Activated naive CD4-positive, alpha-beta T cell treated with anti-CD3 and anti-CD28 coated beads, Interleukin-2, amount 50 U/mL, for 24 hours (primary cell): ENCODE measurements at regions not wholly inside any gene's neighbourhood (a gene's known extent, or its start where the extent isn't known, plus 50 kb on each side); places are given as distances from the start of the nearest gene placed in this dataset.

Source experiments
- H3K27ac Mint-ChIP-seq: one replicate; pipeline ENCODE4 v1.8.0; 2021; ENCODE audit warnings: mild to moderate bottlenecking, mixed read lengths
- H3K27me3 Mint-ChIP-seq: one replicate; pipeline ENCODE4 v1.8.0; 2021; ENCODE audit warnings: mixed read lengths
- H3K36me3 Mint-ChIP-seq: one replicate; pipeline ENCODE4 v1.8.0; 2021; ENCODE audit warnings: mixed read lengths
- H3K4me1 Mint-ChIP-seq: one replicate; pipeline ENCODE4 v1.8.0; 2021; ENCODE audit warnings: mixed read lengths
- H3K4me3 Mint-ChIP-seq: one replicate; pipeline ENCODE4 v1.8.0; 2021; ENCODE audit warnings: mild to moderate bottlenecking, mixed read lengths
- H3K9me3 Mint-ChIP-seq: one replicate; pipeline ENCODE4 v1.8.0; 2021; ENCODE audit warnings: mixed read lengths

GRCh38 chr19:28402701-28403290 is 810.2 kb downstream of the UQCRFS1 start:
- Mint-ChIP-seq H3K9me3 (peaks cover 10% of the 10 kb centered on the region), H3K4me3 (no peak overlapping the region), H3K36me3 (peaks cover 3% of the 10 kb centered on the region), H3K27me3 (no peaks in the 10 kb centered on the region), H3K4me1 (peaks cover 4% of the 10 kb centered on the region), H3K27ac (no peak overlapping the region)

DNA sequence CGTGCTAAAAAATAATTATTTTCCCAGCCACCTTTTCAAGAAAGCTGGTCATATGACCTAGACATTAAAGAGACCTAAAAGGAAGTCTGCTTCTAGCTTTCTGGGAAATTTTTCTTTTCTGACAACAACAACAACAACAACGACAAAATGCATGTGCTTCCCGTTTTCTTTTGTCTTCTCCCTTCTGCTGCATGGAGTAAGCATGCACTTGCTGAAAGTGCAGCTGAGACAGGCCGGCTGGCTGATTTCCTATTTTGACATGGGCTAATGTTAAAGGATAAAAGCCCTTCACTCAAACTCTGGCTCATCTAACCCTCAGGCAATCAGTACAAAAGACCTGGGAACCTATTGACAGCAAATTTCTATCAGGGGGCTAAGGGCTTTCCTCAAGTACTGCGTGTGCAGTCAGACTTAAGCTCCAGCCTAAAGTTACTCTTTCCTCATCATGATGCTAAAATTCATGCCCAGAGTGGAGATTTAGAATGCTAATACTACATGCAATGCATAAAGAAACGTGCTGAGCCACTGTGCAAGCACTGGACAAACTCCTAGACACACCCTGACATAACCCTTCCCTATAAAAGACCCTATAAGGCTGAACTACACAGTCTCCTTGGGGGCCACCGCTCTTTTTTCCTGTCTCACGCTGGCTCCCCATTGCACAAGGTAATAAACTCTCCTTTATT is 811.1 kb downstream of the UQCRFS1 start:
- Mint-ChIP-seq H3K4me1 (peaks cover 4% of the 10 kb centered on the region), H3K4me3 (no peak overlapping the region), H3K36me3 (peaks cover 3% of the 10 kb centered on the region), H3K27me3 (no peaks in the 10 kb centered on the region), H3K27ac (no peak overlapping the region), H3K9me3 (peaks cover 10% of the 10 kb centered on the region)

GRCh38 chr19:28400953-28401671 is 811.8 kb downstream of the UQCRFS1 start:
- Mint-ChIP-seq H3K4me1 (no peaks in the 10 kb centered on the region), H3K27ac (no peak overlapping the region), H3K36me3 (peaks cover 3% of the 10 kb centered on the region), H3K27me3 (no peaks in the 10 kb centered on the region), H3K9me3 (peaks cover 6% of the 10 kb centered on the region), H3K4me3 (no peak overlapping the region)

- Mint-ChIP-seq H3K27me3 (peaks cover under 1% of the 10 kb centered on the region), H3K9me3 (peaks cover 6% of the 10 kb centered on the region), H3K4me3 (peak overlapping the region; percentile 15), H3K36me3 (peaks cover 3% of the 10 kb centered on the region), H3K27ac (no peak overlapping the region), H3K4me1 (peaks cover 11% of the 10 kb centered on the region)
Observed at GRCh38 chr19:28399187-28399586, 813.8 kb downstream of the UQCRFS1 start.

GRCh38 chr19:28397800-28398199 is 815.2 kb downstream of the UQCRFS1 start:
- H3K27ac Mint-ChIP-seq = no peak overlapping the region
- H3K36me3 Mint-ChIP-seq = peaks cover 3% of the 10 kb centered on the region
- peaks cover 19% of the 10 kb centered on the region for H3K4me1 Mint-ChIP-seq
- peaks cover 6% of the 10 kb centered on the region for H3K9me3 Mint-ChIP-seq
- peaks cover 1% of the 10 kb centered on the region for H3K27me3 Mint-ChIP-seq
- H3K4me3 Mint-ChIP-seq = no peak overlapping the region

DNA sequence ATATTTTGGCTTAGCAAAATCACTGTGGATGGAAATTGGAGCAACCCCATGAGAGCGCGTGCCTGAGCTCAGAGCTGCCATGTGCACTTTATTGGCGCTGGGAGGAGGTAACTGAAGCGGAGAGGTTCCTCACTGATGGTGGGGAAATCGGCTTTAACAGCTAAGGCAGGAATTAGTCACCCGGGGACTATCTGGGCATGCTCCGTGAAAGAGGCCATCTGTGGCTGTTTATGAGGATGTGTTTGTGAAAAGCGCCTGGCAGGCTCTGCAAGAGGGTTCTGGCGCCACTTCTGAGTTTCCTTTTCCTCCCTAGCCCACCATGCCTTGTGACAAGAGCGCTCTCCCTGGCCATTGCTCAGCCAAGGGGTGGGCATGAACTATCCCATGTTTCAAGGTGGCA is 815.6 kb downstream of the UQCRFS1 start:
- peaks cover 6% of the 10 kb centered on the region for H3K9me3 Mint-ChIP-seq
- peaks cover 3% of the 10 kb centered on the region for H3K36me3 Mint-ChIP-seq
- H3K27ac Mint-ChIP-seq = no peak overlapping the region
- H3K4me3 Mint-ChIP-seq = no peak overlapping the region
- peaks cover 19% of the 10 kb centered on the region for H3K4me1 Mint-ChIP-seq
- peaks cover 1% of the 10 kb centered on the region for H3K27me3 Mint-ChIP-seq

- H3K4me3 Mint-ChIP-seq = no peak overlapping the region
- H3K27me3 Mint-ChIP-seq = peaks cover 1% of the 10 kb centered on the region
- peaks cover 19% of the 10 kb centered on the region for H3K4me1 Mint-ChIP-seq
- H3K27ac Mint-ChIP-seq = no peak overlapping the region
- H3K9me3 Mint-ChIP-seq = peaks cover 6% of the 10 kb centered on the region
- peaks cover 3% of the 10 kb centered on the region for H3K36me3 Mint-ChIP-seq
Observed at GRCh38 chr19:28396287-28396831, 816.6 kb downstream of the UQCRFS1 start.

- Mint-ChIP-seq H3K9me3 (peaks cover 5% of the 10 kb centered on the region), H3K4me3 (no peak overlapping the region), H3K4me1 (peaks cover 19% of the 10 kb centered on the region), H3K27me3 (peaks cover 1% of the 10 kb centered on the region), H3K36me3 (peaks cover 3% of the 10 kb centered on the region), H3K27ac (peak overlapping the region; percentile 19)
Observed at GRCh38 chr19:28394725-28395124, 818.2 kb downstream of the UQCRFS1 start.

- Mint-ChIP-seq H3K4me3 (peak overlapping the region; percentile 58), H3K27ac (peak overlapping the region; percentile 78), H3K27me3 (peaks cover 1% of the 10 kb centered on the region), H3K4me1 (peaks cover 19% of the 10 kb centered on the region), H3K9me3 (no peaks in the 10 kb centered on the region), H3K36me3 (no peaks in the 10 kb centered on the region)
Observed at GRCh38 chr19:28393574-28394336, 819.2 kb downstream of the UQCRFS1 start.

DNA sequence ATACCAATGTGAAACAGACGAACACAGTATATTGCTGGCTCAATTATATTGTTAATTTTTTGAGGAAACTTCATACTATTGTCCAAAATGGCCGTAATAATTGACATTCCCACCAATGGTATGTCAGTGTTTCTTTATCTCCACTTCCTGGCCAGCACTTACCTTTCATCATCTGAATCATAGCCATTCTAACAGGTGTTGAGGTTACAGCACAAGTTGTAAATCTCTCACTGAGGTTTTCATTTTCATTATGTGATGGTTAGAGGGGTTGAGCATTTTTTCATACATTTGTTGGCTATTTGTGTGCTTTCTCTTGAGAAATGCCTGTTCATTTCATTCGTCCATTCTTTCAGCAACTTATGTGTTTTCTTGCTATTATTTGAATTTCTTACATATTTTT is 824.0 kb downstream of the UQCRFS1 start:
- H3K4me3 Mint-ChIP-seq = no peak overlapping the region
- peaks cover 24% of the 10 kb centered on the region for H3K4me1 Mint-ChIP-seq
- H3K9me3 Mint-ChIP-seq = no peaks in the 10 kb centered on the region
- H3K36me3 Mint-ChIP-seq = no peaks in the 10 kb centered on the region
- no peaks in the 10 kb centered on the region for H3K27me3 Mint-ChIP-seq
- no peak overlapping the region for H3K27ac Mint-ChIP-seq

DNA sequence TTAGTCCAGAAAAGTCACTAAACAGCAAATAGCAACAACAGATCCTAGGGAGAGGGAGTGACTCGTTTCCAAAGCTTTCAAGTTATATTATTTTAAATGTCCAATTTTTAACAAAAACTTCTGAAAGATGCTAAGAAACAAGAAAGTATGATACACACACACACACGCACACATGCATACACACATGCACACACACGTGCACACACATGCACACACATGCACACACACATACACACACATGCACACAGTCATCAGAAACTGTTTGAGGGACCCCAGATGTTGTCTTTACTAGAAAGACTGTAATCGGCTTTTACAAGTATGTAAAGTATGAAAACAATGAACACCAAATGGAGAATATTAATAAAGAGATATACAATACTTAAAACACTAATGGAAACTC is 825.4 kb downstream of the UQCRFS1 start:
- H3K27ac Mint-ChIP-seq = no peak overlapping the region
- H3K27me3 Mint-ChIP-seq = no peaks in the 10 kb centered on the region
- H3K4me1 Mint-ChIP-seq = peaks cover 18% of the 10 kb centered on the region
- H3K36me3 Mint-ChIP-seq = no peaks in the 10 kb centered on the region
- H3K4me3 Mint-ChIP-seq = no peak overlapping the region
- H3K9me3 Mint-ChIP-seq = no peaks in the 10 kb centered on the region

- no peaks in the 10 kb centered on the region for H3K27me3 Mint-ChIP-seq
- H3K4me3 Mint-ChIP-seq = no peak overlapping the region
- no peaks in the 10 kb centered on the region for H3K36me3 Mint-ChIP-seq
- H3K9me3 Mint-ChIP-seq = no peaks in the 10 kb centered on the region
- peak overlapping the region; percentile 66 for H3K27ac Mint-ChIP-seq
- peaks cover 18% of the 10 kb centered on the region for H3K4me1 Mint-ChIP-seq
Observed at GRCh38 chr19:28386470-28386869, 826.5 kb downstream of the UQCRFS1 start.

DNA sequence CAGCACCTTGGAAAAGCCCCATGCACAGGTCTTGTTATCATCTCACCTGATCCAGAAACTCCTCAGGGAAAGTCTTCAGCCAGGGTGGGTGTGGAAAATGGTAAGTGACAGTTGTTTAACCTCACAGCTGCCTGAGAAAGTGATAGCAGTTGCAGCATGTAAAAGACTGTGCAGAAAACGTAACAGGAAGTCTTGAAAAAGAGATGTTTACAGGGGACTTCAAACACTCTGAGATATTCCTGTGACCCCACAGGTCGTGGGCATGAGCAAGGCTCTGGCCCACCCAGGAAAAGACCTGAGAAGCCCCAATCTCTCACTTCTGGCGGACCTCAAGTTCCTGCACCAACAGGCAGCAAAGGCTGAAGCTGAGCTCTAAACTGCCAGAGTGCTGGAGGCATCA is 826.9 kb downstream of the UQCRFS1 start:
- H3K4me3 Mint-ChIP-seq = peak overlapping the region; percentile 73
- no peaks in the 10 kb centered on the region for H3K36me3 Mint-ChIP-seq
- peaks cover 18% of the 10 kb centered on the region for H3K4me1 Mint-ChIP-seq
- H3K9me3 Mint-ChIP-seq = no peaks in the 10 kb centered on the region
- H3K27ac Mint-ChIP-seq = peak overlapping the region; percentile 66
- H3K27me3 Mint-ChIP-seq = no peaks in the 10 kb centered on the region

DNA sequence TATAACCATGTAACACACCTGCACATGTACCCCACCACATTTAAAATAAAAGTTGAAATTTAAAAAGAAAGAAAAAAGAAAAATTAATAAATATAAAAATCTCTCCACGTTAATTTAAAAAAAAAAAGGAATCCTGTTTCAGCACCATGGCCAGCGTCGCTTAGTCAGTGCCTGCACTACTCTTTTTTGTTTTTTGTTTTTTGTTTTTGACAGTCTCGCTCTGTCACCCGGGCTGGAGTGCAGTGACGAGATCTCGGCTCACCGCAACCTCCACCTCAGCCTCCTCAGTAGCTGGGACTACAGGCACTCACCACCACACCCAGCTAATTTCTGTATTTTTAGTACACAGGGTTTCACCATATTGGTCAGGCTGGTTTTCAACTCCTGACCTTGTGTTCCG is 835.9 kb downstream of the UQCRFS1 start:
- no peak overlapping the region for H3K4me3 Mint-ChIP-seq
- H3K4me1 Mint-ChIP-seq = no peaks in the 10 kb centered on the region

DNA sequence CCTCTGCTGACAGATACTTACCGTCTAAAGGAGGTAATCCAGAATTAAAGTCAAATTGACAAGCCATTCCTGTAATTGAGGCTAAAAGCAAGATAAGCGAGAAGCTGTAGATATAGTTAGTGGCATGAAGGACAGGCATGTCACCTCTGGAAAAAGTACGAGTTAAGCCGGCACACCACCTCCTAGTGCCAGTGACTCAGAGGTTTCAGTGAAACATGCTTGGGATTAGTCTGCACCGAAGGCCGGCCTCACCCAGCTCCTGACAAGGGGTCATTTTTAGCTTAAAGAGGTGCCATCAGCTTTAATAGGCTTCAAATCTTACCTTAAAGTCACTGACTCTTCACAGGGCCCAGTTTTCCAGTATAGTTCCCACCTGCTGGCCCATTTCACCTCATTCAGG is 838.0 kb downstream of the UQCRFS1 start:
- Mint-ChIP-seq H3K27ac (no peak overlapping the region), H3K27me3 (no peaks in the 10 kb centered on the region), H3K4me1 (no peaks in the 10 kb centered on the region), H3K9me3 (peaks cover 11% of the 10 kb centered on the region), H3K4me3 (no peak overlapping the region), H3K36me3 (peaks cover 3% of the 10 kb centered on the region)

More for the DNA sequence above, 835.9 kb downstream of the UQCRFS1 start:
- Mint-ChIP-seq H3K36me3 (no peaks in the 10 kb centered on the region), H3K27ac (no peak overlapping the region), H3K9me3 (peaks cover 5% of the 10 kb centered on the region), H3K27me3 (no peaks in the 10 kb centered on the region)
